ENCODE measurements at regions not wholly inside any gene's neighbourhood (a gene's known extent, or its start where the extent isn't known, plus 50 kb on each side); places are given as distances from the start of the nearest gene placed in this dataset.
"Not testable (repeated sequence)": the region's sequence is repeated elsewhere in the genome, so short reads cannot be mapped to it uniquely, and the experiment has no call there.

DNA sequence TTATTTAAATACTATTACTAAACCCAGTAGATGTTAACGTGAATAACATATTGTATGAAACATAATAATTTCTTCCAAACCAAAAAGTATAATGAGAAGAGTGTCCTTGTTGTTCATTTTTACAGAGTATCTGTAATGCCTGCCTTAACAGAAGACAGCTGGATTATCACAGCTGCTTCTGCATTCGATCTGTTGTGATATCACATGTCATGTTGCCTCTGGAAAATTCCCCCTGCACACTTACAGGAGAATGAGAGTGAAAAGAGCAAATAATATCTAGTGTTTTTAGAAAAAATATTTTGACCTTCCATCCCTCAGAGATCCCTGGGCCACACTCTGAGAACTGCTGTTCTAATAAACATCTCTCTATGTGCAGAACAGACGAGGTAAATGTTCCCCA lies 240.1 kb upstream of the NOCT start (continued):
- TF ChIP-seq PPARA (CRISPR knock-in tag; IDR thresholded peaks at IDR 0.05; ENCODE audit: borderline replicate concordance): no peak
- no peak for TF ChIP-seq ZNF565 (CRISPR knock-in tag; conservative IDR thresholded peaks at IDR 0.05; ENCODE audit: low read depth)
- no peak for TF ChIP-seq ZC3H10 (CRISPR knock-in tag; IDR thresholded peaks at IDR 0.05)
- TF ChIP-seq ZNF8 (CRISPR knock-in tag; IDR thresholded peaks at IDR 0.05): no peak
- TF ChIP-seq, protein P1, sequence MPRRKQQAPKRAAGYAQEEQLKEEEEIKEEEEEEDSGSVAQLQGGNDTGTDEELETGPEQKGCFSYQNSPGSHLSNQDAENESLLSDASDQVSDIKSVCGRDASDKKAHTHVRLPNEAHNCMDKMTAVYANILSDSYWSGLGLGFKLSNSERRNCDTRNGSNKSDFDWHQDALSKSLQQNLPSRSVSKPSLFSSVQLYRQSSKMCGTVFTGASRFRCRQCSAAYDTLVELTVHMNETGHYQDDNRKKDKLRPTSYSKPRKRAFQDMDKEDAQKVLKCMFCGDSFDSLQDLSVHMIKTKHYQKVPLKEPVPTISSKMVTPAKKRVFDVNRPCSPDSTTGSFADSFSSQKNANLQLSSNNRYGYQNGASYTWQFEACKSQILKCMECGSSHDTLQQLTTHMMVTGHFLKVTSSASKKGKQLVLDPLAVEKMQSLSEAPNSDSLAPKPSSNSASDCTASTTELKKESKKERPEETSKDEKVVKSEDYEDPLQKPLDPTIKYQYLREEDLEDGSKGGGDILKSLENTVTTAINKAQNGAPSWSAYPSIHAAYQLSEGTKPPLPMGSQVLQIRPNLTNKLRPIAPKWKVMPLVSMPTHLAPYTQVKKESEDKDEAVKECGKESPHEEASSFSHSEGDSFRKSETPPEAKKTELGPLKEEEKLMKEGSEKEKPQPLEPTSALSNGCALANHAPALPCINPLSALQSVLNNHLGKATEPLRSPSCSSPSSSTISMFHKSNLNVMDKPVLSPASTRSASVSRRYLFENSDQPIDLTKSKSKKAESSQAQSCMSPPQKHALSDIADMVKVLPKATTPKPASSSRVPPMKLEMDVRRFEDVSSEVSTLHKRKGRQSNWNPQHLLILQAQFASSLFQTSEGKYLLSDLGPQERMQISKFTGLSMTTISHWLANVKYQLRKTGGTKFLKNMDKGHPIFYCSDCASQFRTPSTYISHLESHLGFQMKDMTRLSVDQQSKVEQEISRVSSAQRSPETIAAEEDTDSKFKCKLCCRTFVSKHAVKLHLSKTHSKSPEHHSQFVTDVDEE (CRISPR knock-in tag; IDR thresholded peaks at IDR 0.05): no peak
- TF ChIP-seq TCF4 (CRISPR knock-in tag; IDR thresholded peaks at IDR 0.05; ENCODE audit: borderline replicate concordance): no peak

DNA sequence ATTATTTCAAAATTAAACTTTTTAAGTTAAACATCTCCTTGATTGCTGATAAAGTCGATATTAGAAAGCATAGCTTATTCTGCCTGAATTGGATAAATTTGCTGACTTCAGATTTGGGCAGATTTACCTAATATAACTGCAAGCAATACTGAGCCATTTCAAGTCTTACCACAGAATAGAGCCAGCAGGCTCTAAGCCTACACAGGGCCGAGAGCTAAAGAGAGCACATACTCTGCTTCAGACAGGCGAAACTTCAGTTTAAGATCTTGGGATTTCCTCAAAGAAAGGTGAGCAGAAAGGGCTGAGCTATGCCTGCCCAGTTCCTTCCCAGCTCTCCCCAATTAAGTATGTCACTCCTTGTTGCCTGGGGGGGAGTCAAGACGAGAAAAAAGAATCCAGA lies 240.6 kb upstream of the NOCT start:
- TF ChIP-seq ISL1 (CRISPR knock-in tag; IDR thresholded peaks at IDR 0.05) (no peak), ZNF8 (CRISPR knock-in tag; IDR thresholded peaks at IDR 0.05) (no peak), SNAI2 (CRISPR knock-in tag; IDR thresholded peaks at IDR 0.05) (no peak), ZFP3 (CRISPR knock-in tag; IDR thresholded peaks at IDR 0.05) (no peak)
- ATAC-seq: no peak

DNA sequence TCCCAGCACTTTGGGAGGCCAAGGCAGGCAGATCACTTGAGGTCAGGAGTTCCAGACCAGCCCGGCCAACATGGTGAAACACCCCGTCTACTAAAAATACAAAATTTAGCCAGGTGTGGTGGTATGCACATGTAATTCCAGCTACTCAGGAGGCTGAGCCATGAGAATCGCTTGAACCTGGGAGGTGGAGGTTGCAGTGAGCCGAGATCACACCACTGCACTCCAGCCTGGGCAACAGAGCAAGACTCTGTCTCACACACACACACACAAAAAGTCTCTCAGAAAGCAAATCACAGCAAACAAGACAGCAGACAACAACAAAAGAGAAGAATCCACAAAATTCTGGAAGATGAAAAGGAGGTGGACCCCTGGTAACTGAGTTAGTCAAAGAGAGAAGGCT lies 241.5 kb upstream of the NOCT start:
- not testable (repeated sequence) for ATAC-seq

DNA sequence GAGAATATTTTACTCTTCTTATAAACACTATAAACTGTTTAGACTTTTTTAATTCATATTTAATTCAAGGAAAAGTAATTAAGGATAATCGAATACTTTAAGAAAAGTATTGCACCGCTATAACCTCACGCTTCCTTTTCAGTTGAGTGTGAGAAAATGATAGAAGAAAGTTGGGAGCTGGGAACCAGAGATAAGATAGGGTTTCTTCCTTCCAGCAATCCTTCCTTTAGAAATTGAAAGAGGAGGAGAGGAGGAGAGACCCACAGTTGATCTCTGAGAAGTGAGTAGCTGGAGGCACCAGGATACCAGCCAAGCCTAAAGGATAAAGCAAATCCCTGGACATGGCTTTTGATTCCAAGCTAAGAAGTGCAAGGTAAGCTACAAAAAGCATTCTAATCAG lies 242.3 kb upstream of the NOCT start:
- ATAC-seq: no peak
- TF ChIP-seq ZNF70 (CRISPR knock-in tag; IDR thresholded peaks at IDR 0.05) (no peak), GLIS3 (CRISPR knock-in tag; IDR thresholded peaks at IDR 0.05) (no peak), ZC3H10 (CRISPR knock-in tag; IDR thresholded peaks at IDR 0.05) (no peak), SNAI2 (CRISPR knock-in tag; IDR thresholded peaks at IDR 0.05) (no peak), ZNF8 (CRISPR knock-in tag; IDR thresholded peaks at IDR 0.05) (no peak), ZNF565 (CRISPR knock-in tag; conservative IDR thresholded peaks at IDR 0.05; ENCODE audit: low read depth) (no peak), ARNTL (CRISPR knock-in tag; IDR thresholded peaks at IDR 0.05; ENCODE audit: borderline replicate concordance, low read depth) (no peak), PPARA (CRISPR knock-in tag; IDR thresholded peaks at IDR 0.05; ENCODE audit: borderline replicate concordance) (no peak), ESRRG (CRISPR knock-in tag; IDR thresholded peaks at IDR 0.05) (no peak)
- TF ChIP-seq, protein P2, sequence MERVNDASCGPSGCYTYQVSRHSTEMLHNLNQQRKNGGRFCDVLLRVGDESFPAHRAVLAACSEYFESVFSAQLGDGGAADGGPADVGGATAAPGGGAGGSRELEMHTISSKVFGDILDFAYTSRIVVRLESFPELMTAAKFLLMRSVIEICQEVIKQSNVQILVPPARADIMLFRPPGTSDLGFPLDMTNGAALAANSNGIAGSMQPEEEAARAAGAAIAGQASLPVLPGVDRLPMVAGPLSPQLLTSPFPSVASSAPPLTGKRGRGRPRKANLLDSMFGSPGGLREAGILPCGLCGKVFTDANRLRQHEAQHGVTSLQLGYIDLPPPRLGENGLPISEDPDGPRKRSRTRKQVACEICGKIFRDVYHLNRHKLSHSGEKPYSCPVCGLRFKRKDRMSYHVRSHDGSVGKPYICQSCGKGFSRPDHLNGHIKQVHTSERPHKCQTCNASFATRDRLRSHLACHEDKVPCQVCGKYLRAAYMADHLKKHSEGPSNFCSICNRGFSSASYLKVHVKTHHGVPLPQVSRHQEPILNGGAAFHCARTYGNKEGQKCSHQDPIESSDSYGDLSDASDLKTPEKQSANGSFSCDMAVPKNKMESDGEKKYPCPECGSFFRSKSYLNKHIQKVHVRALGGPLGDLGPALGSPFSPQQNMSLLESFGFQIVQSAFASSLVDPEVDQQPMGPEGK (CRISPR knock-in tag; IDR thresholded peaks at IDR 0.05; ENCODE audit: borderline replicate concordance): no peak
- TF ChIP-seq, protein P3, sequence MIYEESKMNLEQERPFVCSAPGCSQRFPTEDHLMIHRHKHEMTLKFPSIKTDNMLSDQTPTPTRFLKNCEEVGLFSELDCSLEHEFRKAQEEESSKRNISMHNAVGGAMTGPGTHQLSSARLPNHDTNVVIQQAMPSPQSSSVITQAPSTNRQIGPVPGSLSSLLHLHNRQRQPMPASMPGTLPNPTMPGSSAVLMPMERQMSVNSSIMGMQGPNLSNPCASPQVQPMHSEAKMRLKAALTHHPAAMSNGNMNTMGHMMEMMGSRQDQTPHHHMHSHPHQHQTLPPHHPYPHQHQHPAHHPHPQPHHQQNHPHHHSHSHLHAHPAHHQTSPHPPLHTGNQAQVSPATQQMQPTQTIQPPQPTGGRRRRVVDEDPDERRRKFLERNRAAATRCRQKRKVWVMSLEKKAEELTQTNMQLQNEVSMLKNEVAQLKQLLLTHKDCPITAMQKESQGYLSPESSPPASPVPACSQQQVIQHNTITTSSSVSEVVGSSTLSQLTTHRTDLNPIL (CRISPR knock-in tag; IDR thresholded peaks at IDR 0.05; ENCODE audit: low read depth): no peak
- TF ChIP-seq, protein P4, sequence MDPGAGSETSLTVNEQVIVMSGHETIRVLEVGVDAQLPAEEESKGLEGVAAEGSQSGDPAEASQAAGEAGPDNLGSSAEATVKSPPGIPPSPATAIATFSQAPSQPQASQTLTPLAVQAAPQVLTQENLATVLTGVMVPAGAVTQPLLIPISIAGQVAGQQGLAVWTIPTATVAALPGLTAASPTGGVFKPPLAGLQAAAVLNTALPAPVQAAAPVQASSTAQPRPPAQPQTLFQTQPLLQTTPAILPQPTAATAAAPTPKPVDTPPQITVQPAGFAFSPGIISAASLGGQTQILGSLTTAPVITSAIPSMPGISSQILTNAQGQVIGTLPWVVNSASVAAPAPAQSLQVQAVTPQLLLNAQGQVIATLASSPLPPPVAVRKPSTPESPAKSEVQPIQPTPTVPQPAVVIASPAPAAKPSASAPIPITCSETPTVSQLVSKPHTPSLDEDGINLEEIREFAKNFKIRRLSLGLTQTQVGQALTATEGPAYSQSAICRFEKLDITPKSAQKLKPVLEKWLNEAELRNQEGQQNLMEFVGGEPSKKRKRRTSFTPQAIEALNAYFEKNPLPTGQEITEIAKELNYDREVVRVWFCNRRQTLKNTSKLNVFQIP (CRISPR knock-in tag; IDR thresholded peaks at IDR 0.05; ENCODE audit: borderline replicate concordance, low read depth): no peak

DNA sequence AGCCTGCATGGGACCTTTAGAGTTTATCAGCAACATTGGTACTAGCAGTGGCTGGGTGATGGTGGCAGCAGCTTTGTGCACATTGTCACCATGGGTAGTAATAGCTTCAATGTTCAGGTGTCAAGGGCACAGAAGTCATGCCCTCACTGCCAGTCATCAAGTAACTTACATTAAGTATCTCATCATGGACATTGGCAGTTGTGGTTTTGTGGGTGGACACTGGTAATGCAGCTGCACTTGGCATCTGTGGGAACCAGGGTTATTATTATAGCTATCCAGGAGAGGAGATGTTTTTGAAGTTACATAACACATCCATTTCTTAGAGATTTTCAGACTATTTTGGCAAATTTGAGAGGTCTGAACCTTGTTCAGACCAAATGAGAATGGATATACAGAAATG lies 243.2 kb upstream of the NOCT start:
- TF ChIP-seq CSDC2 (CRISPR knock-in tag; IDR thresholded peaks at IDR 0.05): no peak
- ATAC-seq: no peak

DNA sequence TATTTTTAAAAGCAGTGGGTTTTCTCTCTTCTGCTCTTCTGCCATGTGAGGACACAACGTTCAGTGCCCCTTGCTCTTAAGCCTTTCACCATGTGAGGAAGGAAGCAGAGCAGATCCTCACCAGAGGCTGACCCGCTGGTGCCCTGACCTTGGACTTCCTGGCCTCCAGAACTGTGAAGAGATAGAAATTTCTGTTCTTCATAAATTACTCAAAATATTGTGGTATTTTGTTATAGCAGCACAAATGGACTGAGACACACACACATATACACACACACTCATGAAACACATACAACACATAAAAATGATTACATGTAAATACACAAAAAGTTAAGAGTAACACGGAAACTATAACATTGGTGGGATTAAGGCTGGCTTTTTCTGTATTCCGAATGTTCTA lies 244.8 kb upstream of the NOCT start:
- ATAC-seq: no peak
- TF ChIP-seq, protein P4 (CRISPR knock-in tag; IDR thresholded peaks at IDR 0.05; ENCODE audit: borderline replicate concordance, low read depth): no peak
- TF ChIP-seq SNAI2 (CRISPR knock-in tag; IDR thresholded peaks at IDR 0.05) (no peak), BACH2 (CRISPR knock-in tag; IDR thresholded peaks at IDR 0.05; ENCODE audit: borderline replicate concordance) (no peak), ZNF70 (CRISPR knock-in tag; IDR thresholded peaks at IDR 0.05) (no peak)
- TF ChIP-seq, protein P1 (CRISPR knock-in tag; IDR thresholded peaks at IDR 0.05): no peak
- TF ChIP-seq, protein P5, sequence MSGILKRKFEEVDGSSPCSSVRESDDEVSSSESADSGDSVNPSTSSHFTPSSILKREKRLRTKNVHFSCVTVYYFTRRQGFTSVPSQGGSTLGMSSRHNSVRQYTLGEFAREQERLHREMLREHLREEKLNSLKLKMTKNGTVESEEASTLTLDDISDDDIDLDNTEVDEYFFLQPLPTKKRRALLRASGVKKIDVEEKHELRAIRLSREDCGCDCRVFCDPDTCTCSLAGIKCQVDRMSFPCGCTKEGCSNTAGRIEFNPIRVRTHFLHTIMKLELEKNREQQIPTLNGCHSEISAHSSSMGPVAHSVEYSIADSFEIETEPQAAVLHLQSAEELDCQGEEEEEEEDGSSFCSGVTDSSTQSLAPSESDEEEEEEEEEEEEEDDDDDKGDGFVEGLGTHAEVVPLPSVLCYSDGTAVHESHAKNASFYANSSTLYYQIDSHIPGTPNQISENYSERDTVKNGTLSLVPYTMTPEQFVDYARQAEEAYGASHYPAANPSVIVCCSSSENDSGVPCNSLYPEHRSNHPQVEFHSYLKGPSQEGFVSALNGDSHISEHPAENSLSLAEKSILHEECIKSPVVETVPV (CRISPR knock-in tag; IDR thresholded peaks at IDR 0.05): no peak

All from SK-N-SH treated with all-trans-retinoic acid at 6 μM for 48 hours (cell line).